HCT116 (cell line): ENCODE measurements at regions not wholly inside any gene's neighbourhood (a gene's known extent, or its start where the extent isn't known, plus 50 kb on each side); places are given as distances from the start of the nearest gene placed in this dataset.

Experiments
- ATAC-seq: fragments of 200-7000 bp; cut with Tn5 transposase; 2 replicates; pipeline ENCODE4 v1.9.1; 2020; ENCODE audit warnings: mild to moderate bottlenecking, moderate library complexity
- BruUV-seq: library from RNA; stranded (reverse); fragments of 400-500 nt; replicated peaks from 2 replicates; lab custom pipeline; 2021; lab: Mats Ljungman, UMichigan
- CTCF ChIA-PET: fragments of 300-600 bp; sonication (Branson Sonifier 250); formaldehyde crosslinking; loops from one replicate; lab custom pipeline; 2021; ENCODE audit warnings: antibody characterized with exemption; lab: Charles Lee
- POLR2A ChIA-PET: fragments of 300-600, 350-600 bp; sonication (Branson Sonifier 250); formaldehyde crosslinking; loops from one replicate; lab custom pipeline; 2021; ENCODE audit warnings: antibody characterized with exemption; lab: Charles Lee
- RAD21 ChIA-PET, 2 experiments: fragments of 300-600 bp; sonication (Branson Sonifier 250); formaldehyde crosslinking; loops; one replicate each; lab custom pipeline; 2023; ENCODE audit warnings: low total read pairs in 2 of 2; ENCODE audit not compliant: uncharacterized antibody in 2 of 2, unreplicated experiment in 2 of 2, low non-redundant PET in 1 of 2; lab: Charles Lee
- DNase-seq: peaks from one replicate; pipeline ENCODE4 v3.0.0-alpha.2; 2010; ENCODE audit warnings: low read depth, low spot score
- H2AFZ ChIP-seq: fragments of 200-600 bp; shearing (Covaris generic), sonication (generic); 2 replicates; pipeline ENCODE4 v1.6.1; 2017; ENCODE audit warnings: low read depth, mixed run types, mixed read lengths, antibody characterized with exemption, low read length; ENCODE audit not compliant: poor library complexity, severe bottlenecking
- H3K27ac ChIP-seq: 2 replicates; pipeline ENCODE4 v1.5.1; 2012; ENCODE audit warnings: low read depth, low read length
- H3K27me3 ChIP-seq: fragments of 200-600 bp; sonication (generic); 2 replicates; pipeline ENCODE4 v1.6.1; 2016; ENCODE audit warnings: mixed run types, low read length, mixed read lengths; ENCODE audit not compliant: insufficient read depth
- H3K36me3 ChIP-seq, 2 experiments: fragments of 200-500 bp in 1 of 2; fragments of 200-600 bp in 1 of 2; sonication (Bioruptor generic) in 1 of 2; sonication (generic) in 1 of 2; 2 replicates each; pipeline versions ENCODE4 v1.5.1 to v1.6.1; 2014 to 2016; ENCODE audit warnings: low read length in 2 of 2, inconsistent platforms in 1 of 2, mixed read lengths in 1 of 2, mixed run types in 1 of 2; ENCODE audit not compliant: insufficient read depth in 2 of 2, control insufficient read depth in 1 of 2
- H3K4me1 ChIP-seq, 2 experiments: fragments of 200-600 bp in 1 of 2; sonication (generic) in 1 of 2; 2 replicates each; pipeline versions ENCODE4 v1.5.1 to v1.6.1; 2012 to 2017; ENCODE audit warnings: low read length in 2 of 2, inconsistent platforms in 1 of 2, mild to moderate bottlenecking in 1 of 2, mixed read lengths in 1 of 2, mixed run types in 1 of 2, moderate library complexity in 1 of 2; ENCODE audit not compliant: insufficient read depth in 2 of 2, control insufficient read depth in 1 of 2
- H3K4me2 ChIP-seq: fragments of 200-600 bp; sonication (generic); 2 replicates; pipeline ENCODE4 v1.6.1; 2017; ENCODE audit warnings: mixed run types, low read length, mixed read lengths
- H3K4me3 ChIP-seq, 2 experiments: fragments of 200-600 bp in 1 of 2; sonication (generic) in 1 of 2; replicated peaks in 1 of 2; 2 replicates each; pipeline ENCODE4 v1.5.1; 2011 to 2016; ENCODE audit warnings: low read length in 2 of 2, control low read depth in 1 of 2, low read depth in 1 of 2, mild to moderate bottlenecking in 1 of 2, mixed read lengths in 1 of 2, mixed run types in 1 of 2
- H3K79me2 ChIP-seq: fragments of 200-600 bp; sonication (generic); 2 replicates; pipeline ENCODE4 v1.6.1; 2017; ENCODE audit warnings: mild to moderate bottlenecking, mixed run types, low read length, moderate library complexity, mixed read lengths; ENCODE audit not compliant: insufficient read depth
- H3K9ac ChIP-seq: fragments of 200-600 bp; sonication (generic); 2 replicates; pipeline ENCODE4 v1.6.1; 2016; ENCODE audit warnings: low read length, mixed read lengths
- H3K9me2 ChIP-seq: fragments of 200-600 bp; sonication (generic), shearing (Covaris generic); 2 replicates; pipeline ENCODE4 v1.6.1; 2017; ENCODE audit warnings: mixed run types, mild to moderate bottlenecking, moderate library complexity; ENCODE audit not compliant: insufficient read depth
- H3K9me3 ChIP-seq, 2 experiments: fragments of 200-500 bp in 1 of 2; fragments of 200-600 bp in 1 of 2; sonication (Bioruptor generic) in 1 of 2; sonication (generic) in 1 of 2; 2 replicates each; pipeline ENCODE4 v1.6.1; 2014 to 2017; ENCODE audit warnings: low read length in 2 of 2, mixed read lengths in 2 of 2, inconsistent platforms in 1 of 2, low read depth in 1 of 2, mild to moderate bottlenecking in 1 of 2, mixed run types in 1 of 2, moderate library complexity in 1 of 2; ENCODE audit not compliant: control insufficient read depth in 1 of 2, insufficient read depth in 1 of 2
- H4K20me1 ChIP-seq: fragments of 200-600 bp; sonication (generic), shearing (Covaris generic); 2 replicates; pipeline ENCODE4 v1.6.1; 2017; ENCODE audit warnings: mixed run types, mild to moderate bottlenecking, moderate library complexity; ENCODE audit not compliant: insufficient read depth
- ATF3 ChIP-seq: IDR thresholded peaks from 2 replicates; pipeline ENCODE4 v1.6.1; 2012
- CBX3 ChIP-seq: IDR thresholded peaks from 2 replicates; pipeline ENCODE4 v1.6.1; 2012; ENCODE audit warnings: low read depth
- CEBPB ChIP-seq: IDR thresholded peaks from 2 replicates; pipeline ENCODE4 v1.6.1; 2012; ENCODE audit warnings: low read depth
- CTCF ChIP-seq, 3 experiments: fragments of 200-600 bp in 1 of 3; sonication (generic) in 1 of 3; IDR thresholded peaks in 2 of 3; conservative IDR thresholded peaks in 1 of 3; 2 replicates each; pipeline ENCODE4 v1.5.1; 2012 to 2017; ENCODE audit warnings: low read depth in 2 of 3, low read length in 2 of 3, antibody characterized with exemption in 1 of 3, borderline replicate concordance in 1 of 3, control low read depth in 1 of 3, mild to moderate bottlenecking in 1 of 3, mixed read lengths in 1 of 3, mixed run types in 1 of 3, moderate library complexity in 1 of 3; ENCODE audit not compliant: insufficient read depth in 1 of 3
- EZH2 ChIP-seq: fragments of 200-600 bp; sonication (generic); IDR thresholded peaks from 2 replicates; pipeline ENCODE4 v1.6.1; 2017; ENCODE audit warnings: antibody characterized with exemption, mixed run types
- EZH2phosphoT487 ChIP-seq: fragments of 200-600 bp; IDR thresholded peaks from 2 replicates; pipeline ENCODE4 v1.6.1; 2018; ENCODE audit warnings: antibody characterized with exemption, borderline replicate concordance
- FOSL1 ChIP-seq: IDR thresholded peaks from 2 replicates; pipeline ENCODE4 v1.6.1; 2012; ENCODE audit warnings: low read depth
- MAX ChIP-seq: IDR thresholded peaks from 2 replicates; pipeline ENCODE4 v1.6.1; 2012
- POLR2A ChIP-seq: IDR thresholded peaks from 2 replicates; pipeline ENCODE4 v1.7.0; 2011; ENCODE audit warnings: borderline replicate concordance; ENCODE audit not compliant: insufficient read depth, insufficient read length; ENCODE audit errors: extremely low read depth
- POLR2AphosphoS5 ChIP-seq: IDR thresholded peaks from 2 replicates; pipeline ENCODE4 v1.6.1; 2011; ENCODE audit warnings: mild to moderate bottlenecking, low read depth, low read length, moderate library complexity
- REST ChIP-seq: IDR thresholded peaks from 2 replicates; pipeline ENCODE4 v1.6.1; 2012; ENCODE audit warnings: low read depth
- SRF ChIP-seq: IDR thresholded peaks from 2 replicates; pipeline ENCODE4 v1.6.1; 2012; ENCODE audit warnings: low read depth
- TCF7L2 ChIP-seq: IDR thresholded peaks from 2 replicates; pipeline ENCODE4 v1.7.0; 2011; ENCODE audit warnings: borderline replicate concordance, inconsistent platforms; ENCODE audit not compliant: insufficient read depth, insufficient read length; ENCODE audit errors: extremely low read depth
- YY1 ChIP-seq: IDR thresholded peaks from 2 replicates; pipeline ENCODE4 v1.6.1; 2011; ENCODE audit warnings: low read length, low read depth, moderate library complexity, mild to moderate bottlenecking; ENCODE audit not compliant: insufficient replicate concordance; ENCODE audit errors: extremely low read depth
- ZFX ChIP-seq: fragments of 450-650 bp; IDR thresholded peaks from 2 replicates; pipeline ENCODE4 v1.6.1; 2017
- intact Hi-C: fragments of 100-400 bp; cut with micrococcal nuclease; formaldehyde crosslinking; loops from 2 replicates; pipeline ENCODE4 v1.10.0; 2022
- TF ChIP-seq, protein P1 (sequence below): IDR thresholded peaks from 2 replicates; pipeline ENCODE4 v1.6.1; 2011; ENCODE audit warnings: mild to moderate bottlenecking, low read length, moderate library complexity; ENCODE audit not compliant: insufficient replicate concordance; ENCODE audit errors: extremely low read depth

GRCh38 chr4:124590480-124590879, 122.1 kb downstream of the ANKRD50 start (continued):
- no peak for TF ChIP-seq ATF3
- TF ChIP-seq, protein P1, sequence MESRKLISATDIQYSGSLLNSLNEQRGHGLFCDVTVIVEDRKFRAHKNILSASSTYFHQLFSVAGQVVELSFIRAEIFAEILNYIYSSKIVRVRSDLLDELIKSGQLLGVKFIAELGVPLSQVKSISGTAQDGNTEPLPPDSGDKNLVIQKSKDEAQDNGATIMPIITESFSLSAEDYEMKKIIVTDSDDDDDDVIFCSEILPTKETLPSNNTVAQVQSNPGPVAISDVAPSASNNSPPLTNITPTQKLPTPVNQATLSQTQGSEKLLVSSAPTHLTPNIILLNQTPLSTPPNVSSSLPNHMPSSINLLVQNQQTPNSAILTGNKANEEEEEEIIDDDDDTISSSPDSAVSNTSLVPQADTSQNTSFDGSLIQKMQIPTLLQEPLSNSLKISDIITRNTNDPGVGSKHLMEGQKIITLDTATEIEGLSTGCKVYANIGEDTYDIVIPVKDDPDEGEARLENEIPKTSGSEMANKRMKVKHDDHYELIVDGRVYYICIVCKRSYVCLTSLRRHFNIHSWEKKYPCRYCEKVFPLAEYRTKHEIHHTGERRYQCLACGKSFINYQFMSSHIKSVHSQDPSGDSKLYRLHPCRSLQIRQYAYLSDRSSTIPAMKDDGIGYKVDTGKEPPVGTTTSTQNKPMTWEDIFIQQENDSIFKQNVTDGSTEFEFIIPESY: no peak
- TF ChIP-seq ZFX: no peak
- TF ChIP-seq EZH2: no peak
- no peak for TF ChIP-seq CEBPB

DNA sequence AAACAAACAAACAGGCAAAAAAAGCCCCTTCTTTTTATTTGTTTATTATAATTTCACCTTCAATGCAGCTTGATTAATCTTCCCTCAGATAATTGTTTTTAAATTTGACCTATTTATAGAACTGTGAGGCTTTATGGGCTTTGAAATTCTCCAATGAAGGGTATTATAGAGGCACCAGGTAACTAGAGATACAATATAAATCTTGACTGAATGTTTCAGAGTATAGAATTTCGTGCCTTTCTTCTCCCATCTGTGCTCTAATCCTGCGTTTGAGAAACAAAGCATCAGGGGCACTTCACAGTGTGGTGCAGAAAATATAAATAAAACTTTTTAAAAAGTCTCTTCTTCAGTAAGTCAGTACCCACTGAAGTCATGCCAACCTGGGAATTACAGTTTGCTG, 120.9 kb downstream of the ANKRD50 start:
- RAD21 ChIA-PET: no interaction called here
- intact Hi-C loops: no loop called here
- DNase-seq: no peak
- TF ChIP-seq EZH2 (no peak), ZFX (no peak), CTCF (IDR thresholded peaks at IDR 0.05 in 2 of 3, conservative IDR thresholded peaks at IDR 0.05 in 1 of 3; ENCODE audit: borderline replicate concordance in 1 of 3, insufficient read depth in 1 of 3, low read depth in 2 of 3, low read length in 2 of 3) (no peak), REST (no peak), CBX3 (no peak), YY1 (no peak), TCF7L2 (no peak), POLR2AphosphoS5 (no peak), ATF3 (no peak), FOSL1 (no peak), MAX (no peak), POLR2A (no peak), EZH2phosphoT487 (no peak), SRF (no peak), CEBPB (no peak)

More for the DNA sequence above, 120.9 kb downstream of the ANKRD50 start:
- no TSS peak for BruUV-seq
- Histone ChIP-seq H3K4me1 (no peaks in the 10 kb centered on the region), H3K9ac (no peak overlapping the region), H4K20me1 (no peaks in the 10 kb centered on the region), H3K27ac (no peak overlapping the region), H3K27me3 (no peaks in the 10 kb centered on the region), H3K4me2 (no peak overlapping the region), H3K36me3 (no peaks in the 10 kb centered on the region), H3K4me3 (no peak overlapping the region), H3K79me2 (no peaks in the 10 kb centered on the region), H3K9me2 (no peaks in the 10 kb centered on the region), H2AFZ (no peak overlapping the region), H3K9me3 (no peaks in the 10 kb centered on the region)
- ChIA-PET POLR2A (no interaction called here), CTCF (no interaction called here)
- no peak for ATAC-seq
